Omental fat pad (tissue), 3 donors: ENCODE measurements at regions not wholly inside any gene's neighbourhood (a gene's known extent, or its start where the extent isn't known, plus 50 kb on each side); places are given as distances from the start of the nearest gene placed in this dataset.

Experiments used
- ATAC-seq: fragments of 150-250 bp; one replicate; pipeline ENCODE4 v1.9.1; 2016; ENCODE audit warnings: mild to moderate bottlenecking, moderate library complexity; ENCODE audit not compliant: low FRiP score
- DNase-seq: peaks from one replicate; pipeline ENCODE4 v3.0.0-alpha.2; 2019; ENCODE audit warnings: low spot score
- TF ChIP-seq, protein P1 (sequence below), 3 donors: fragments of 450-650 bp; IDR thresholded peaks; one replicate each; pipeline ENCODE4 v1.5.1; 2016 to 2017; ENCODE audit warnings: antibody characterized with exemption in 3 of 3, mild to moderate bottlenecking in 3 of 3, moderate library complexity in 2 of 3

DNA sequence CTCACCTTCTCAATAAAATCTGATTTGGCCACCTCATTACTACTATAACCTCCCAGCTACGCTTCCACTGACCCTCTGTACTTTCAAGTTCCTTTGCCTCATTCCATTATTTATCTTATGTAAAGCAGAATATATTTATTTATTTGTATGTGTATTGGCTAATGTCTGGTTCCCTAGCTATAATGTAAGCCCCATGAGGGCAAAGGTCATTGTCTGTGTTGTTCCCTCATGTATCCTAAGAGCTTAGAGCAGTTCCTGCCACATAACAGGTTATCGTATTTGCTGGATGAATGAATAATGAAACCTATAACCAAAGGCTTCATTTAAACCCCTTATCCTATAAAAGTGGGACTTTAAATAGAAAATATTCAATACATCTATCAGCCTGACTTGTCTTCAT, 77.9 kb upstream of the DPT start:
- no peak for DNase-seq
- ATAC-seq = no peak
- TF ChIP-seq, protein P1, sequence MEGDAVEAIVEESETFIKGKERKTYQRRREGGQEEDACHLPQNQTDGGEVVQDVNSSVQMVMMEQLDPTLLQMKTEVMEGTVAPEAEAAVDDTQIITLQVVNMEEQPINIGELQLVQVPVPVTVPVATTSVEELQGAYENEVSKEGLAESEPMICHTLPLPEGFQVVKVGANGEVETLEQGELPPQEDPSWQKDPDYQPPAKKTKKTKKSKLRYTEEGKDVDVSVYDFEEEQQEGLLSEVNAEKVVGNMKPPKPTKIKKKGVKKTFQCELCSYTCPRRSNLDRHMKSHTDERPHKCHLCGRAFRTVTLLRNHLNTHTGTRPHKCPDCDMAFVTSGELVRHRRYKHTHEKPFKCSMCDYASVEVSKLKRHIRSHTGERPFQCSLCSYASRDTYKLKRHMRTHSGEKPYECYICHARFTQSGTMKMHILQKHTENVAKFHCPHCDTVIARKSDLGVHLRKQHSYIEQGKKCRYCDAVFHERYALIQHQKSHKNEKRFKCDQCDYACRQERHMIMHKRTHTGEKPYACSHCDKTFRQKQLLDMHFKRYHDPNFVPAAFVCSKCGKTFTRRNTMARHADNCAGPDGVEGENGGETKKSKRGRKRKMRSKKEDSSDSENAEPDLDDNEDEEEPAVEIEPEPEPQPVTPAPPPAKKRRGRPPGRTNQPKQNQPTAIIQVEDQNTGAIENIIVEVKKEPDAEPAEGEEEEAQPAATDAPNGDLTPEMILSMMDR (IDR thresholded peaks at IDR 0.05) = no peak

DNA sequence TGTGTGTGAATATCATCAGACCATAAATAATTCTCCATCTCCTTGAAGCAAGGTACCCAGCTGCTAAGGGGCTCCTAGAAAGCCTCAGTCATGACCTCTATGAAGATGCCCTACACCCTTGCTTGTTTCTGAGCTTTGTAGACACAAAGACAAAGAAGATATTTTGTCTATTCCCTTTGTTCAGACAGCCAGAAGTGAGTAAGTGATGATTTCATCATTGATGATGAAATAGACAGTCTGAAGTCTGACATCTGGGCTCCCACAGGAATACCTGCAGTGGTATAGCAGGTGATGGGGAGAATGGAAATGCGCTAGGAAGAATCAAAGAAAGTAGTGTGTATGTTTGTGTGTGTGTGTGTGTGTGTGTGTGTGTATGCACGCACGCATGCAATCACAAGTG, 82.2 kb upstream of the DPT start:
- no peak for DNase-seq
- TF ChIP-seq, protein P1 (IDR thresholded peaks at IDR 0.05) = no peak
- no peak for ATAC-seq

DNA sequence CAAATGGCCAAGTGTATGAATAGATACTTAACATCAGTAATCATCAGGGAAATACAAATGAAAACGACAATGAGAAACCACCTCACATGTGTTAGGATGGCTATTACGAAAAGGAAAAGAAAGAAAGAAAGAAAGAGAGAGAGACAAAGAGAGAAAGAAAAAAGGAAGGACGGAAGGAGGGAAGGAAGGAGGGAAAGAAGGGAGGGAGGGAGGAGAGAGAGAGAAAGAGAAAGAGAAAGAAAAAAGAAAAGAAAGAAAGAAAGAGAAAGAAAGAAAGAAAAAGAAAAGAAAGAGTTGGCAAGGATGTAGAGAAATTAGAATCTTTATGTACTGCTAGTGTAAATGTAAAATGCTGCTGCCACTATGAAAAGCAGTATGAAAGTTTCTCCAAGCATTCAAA, 90.7 kb upstream of the DPT start:
- TF ChIP-seq, protein P1 (IDR thresholded peaks at IDR 0.05) = no peak
- ATAC-seq (no peak), DNase-seq (no peak)

DNA sequence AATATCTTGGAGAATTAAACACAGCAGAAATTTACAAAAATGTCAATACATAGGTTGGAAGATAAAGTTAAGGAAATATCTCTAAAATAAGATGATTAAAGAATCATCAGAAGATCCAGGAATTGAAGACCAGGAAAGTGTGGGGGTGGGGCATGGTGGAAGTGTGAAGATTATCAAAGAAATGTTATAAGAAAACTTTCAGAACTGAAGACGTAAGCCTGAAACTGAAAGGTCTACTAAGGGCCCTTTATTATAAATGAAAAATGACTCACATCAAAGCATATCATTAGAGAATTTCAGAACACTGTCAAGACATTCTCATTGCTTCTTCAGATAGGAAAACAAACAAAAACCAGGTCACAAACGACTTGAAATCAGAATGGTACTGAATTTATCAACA, 92.4 kb upstream of the DPT start:
- ATAC-seq = no peak
- TF ChIP-seq, protein P1 (IDR thresholded peaks at IDR 0.05) = no peak

DNA sequence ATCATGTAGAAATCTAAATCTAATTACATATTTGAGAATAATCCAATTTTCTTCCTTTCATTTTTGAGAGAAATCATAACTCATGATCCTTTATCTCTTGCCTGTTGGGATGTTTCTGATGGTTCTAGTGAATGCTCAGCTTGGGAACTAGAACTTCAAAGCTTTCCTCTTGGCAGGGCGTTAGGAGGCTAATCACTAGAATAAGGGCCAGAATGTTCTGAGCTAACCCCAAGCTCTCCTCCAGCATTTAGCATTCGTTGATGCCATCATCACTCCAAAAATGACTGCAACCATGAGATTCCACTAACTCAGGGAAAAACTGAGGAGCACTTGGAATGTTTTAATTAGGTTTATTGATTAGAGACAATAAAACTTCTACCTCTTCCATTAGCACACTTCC, 93.9 kb upstream of the DPT start:
- no peak for DNase-seq
- no peak for ATAC-seq
- TF ChIP-seq, protein P1 (IDR thresholded peaks at IDR 0.05) = no peak

More for the DNA sequence above, 92.4 kb upstream of the DPT start:
- no peak for DNase-seq

DNA sequence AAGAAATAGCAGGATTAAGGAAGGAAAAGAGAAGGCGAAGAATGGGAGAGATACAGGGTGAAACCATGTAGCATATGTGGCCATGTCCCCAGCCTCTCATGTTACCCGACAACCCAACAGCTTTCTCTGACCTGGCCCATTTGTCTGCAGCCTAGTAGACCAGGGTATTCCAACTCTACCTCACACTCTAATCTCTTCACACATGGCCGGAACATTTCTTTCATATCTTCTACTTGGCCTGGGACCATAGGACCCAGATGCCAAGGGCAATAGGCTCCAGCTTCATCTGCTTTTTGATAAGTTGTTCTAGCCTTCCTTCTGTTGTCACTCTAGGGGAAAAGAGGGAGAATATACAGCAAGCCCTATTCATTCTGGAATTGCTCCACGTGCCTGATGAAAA, 95.0 kb upstream of the DPT start:
- TF ChIP-seq, protein P1 (IDR thresholded peaks at IDR 0.05) = no peak
- ATAC-seq = no peak
- no peak for DNase-seq

DNA sequence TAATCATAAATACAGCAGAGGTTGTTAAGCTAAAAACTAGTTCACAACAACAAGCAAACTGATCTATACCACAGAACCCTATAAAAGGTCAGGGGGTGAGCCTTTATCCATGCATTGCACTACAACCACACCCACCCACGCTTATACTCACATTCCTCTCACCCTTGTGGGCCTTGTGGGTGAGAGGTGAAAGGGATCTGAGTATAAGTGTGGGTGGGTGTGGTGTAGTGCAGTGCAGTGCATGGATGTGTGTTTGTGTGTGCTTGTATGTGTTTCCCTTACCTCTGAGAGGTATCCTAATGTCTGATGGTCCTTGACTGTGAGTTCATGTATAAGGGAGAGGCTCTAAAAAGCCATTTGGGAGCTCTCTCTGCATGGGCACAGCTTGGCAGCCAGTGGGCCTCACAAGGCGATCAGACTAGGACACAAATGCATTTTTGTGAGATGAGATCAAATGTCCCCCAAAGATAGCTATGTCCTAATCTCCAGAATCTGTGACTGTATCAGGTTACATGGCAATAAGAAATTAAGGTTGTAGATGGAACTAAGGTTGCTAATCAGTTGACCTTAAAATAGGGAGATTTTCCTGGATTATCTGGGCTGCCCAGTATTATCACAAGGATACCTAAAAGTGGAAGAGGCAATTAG, 95.5 kb upstream of the DPT start:
- ATAC-seq (no peak), DNase-seq (no peak)
- TF ChIP-seq, protein P1 (IDR thresholded peaks at IDR 0.05) = no peak
